ENCODE measurements at regions not wholly inside any gene's neighbourhood (a gene's known extent, or its start where the extent isn't known, plus 50 kb on each side); places are given as distances from the start of the nearest gene placed in this dataset.

GRCh38 chr5:113985505-113985904, 376.4 kb upstream of the KCNN2 start:
- Mint-ChIP-seq H3K27ac (no peak overlapping the region), H3K4me1 (0 out of 3 replicates have a peak, but pooled peaks cover 3% of the 10 kb centered on the region), H3K9me3 (no peaks in the 10 kb centered on the region), H3K27me3 (ENCODE audit: insufficient read depth, low read depth, poor library complexity) (no peaks in the 10 kb centered on the region), H3K36me3 (ENCODE audit: low read depth) (no peaks in the 10 kb centered on the region), H3K4me3 (no peak overlapping the region)
- Histone ChIP-seq H3K79me2 (replicated peaks; ENCODE audit: insufficient read depth) (no peaks in the 10 kb centered on the region), H3K27me3 (ENCODE audit: insufficient read depth) (no peaks in the 10 kb centered on the region), H3F3A (replicated peaks; ENCODE audit: low read depth) (no peaks in the 10 kb centered on the region), H3K4me3 (no peak overlapping the region), H2AFZ (no peak overlapping the region), H3K9me2 (ENCODE audit: insufficient read depth) (no peaks in the 10 kb centered on the region), H3K36me3 (ENCODE audit: insufficient read depth) (no peaks in the 10 kb centered on the region), H3K4me2 (no peak overlapping the region), H3K4me1 (ENCODE audit: insufficient read depth) (no peaks in the 10 kb centered on the region), H4K20me1 (replicated peaks; ENCODE audit: insufficient read depth) (no peaks in the 10 kb centered on the region), H3K27ac (ENCODE audit: low read depth) (no peak overlapping the region)
- TF ChIP-seq STAT1 (IDR thresholded peaks at IDR 0.05; ENCODE audit: unreplicated experiment) = no peak
- TF ChIP-seq ZNF462 (CRISPR knock-in tag; IDR thresholded peaks at IDR 0.05) = no peak
- no peak for TF ChIP-seq POLR2AphosphoS5 (IDR thresholded peaks at IDR 0.05; ENCODE audit: low read depth)
- TF ChIP-seq ZNF114 (CRISPR knock-in tag; IDR thresholded peaks at IDR 0.05) = no peak
- TF ChIP-seq, protein P1, sequence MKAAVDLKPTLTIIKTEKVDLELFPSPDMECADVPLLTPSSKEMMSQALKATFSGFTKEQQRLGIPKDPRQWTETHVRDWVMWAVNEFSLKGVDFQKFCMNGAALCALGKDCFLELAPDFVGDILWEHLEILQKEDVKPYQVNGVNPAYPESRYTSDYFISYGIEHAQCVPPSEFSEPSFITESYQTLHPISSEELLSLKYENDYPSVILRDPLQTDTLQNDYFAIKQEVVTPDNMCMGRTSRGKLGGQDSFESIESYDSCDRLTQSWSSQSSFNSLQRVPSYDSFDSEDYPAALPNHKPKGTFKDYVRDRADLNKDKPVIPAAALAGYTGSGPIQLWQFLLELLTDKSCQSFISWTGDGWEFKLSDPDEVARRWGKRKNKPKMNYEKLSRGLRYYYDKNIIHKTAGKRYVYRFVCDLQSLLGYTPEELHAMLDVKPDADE (IDR thresholded peaks at IDR 0.05) = no peak
- TF ChIP-seq ZNF331 (CRISPR knock-in tag; IDR thresholded peaks at IDR 0.05; ENCODE audit: low read depth) = no peak
- TF ChIP-seq NANOG (IDR thresholded peaks at IDR 0.05; ENCODE audit: borderline replicate concordance) = no peak
- DNase-seq (ENCODE audit: low spot score) = no peak
- no peak for ATAC-seq
